ENCODE measurements at regions not wholly inside any gene's neighbourhood (a gene's known extent, or its start where the extent isn't known, plus 50 kb on each side); places are given as distances from the start of the nearest gene placed in this dataset.
"Not testable (repeated sequence)": the region's sequence is repeated elsewhere in the genome, so short reads cannot be mapped to it uniquely, and the experiment has no call there.

DNA sequence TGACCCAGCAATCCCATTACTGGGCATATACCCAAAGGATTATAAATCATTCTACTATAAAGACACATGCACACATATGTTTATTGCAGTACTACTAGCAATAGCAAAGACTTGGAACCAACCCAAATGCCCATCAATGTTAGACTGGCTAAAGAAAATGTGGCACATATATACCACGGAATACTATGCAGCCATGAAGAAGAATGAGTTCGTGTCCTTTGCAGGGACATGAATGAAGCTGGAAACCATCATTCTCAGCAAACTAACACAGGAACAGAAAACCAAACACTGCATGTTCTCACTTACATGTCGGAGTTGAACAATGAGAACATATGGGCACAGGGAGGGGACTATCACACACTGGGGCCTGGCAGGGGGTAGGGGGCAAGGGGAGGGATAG is 183.0 kb downstream of the HACE1 start:
- not testable (repeated sequence) for DNase-seq (ENCODE audit: low read depth)

DNA sequence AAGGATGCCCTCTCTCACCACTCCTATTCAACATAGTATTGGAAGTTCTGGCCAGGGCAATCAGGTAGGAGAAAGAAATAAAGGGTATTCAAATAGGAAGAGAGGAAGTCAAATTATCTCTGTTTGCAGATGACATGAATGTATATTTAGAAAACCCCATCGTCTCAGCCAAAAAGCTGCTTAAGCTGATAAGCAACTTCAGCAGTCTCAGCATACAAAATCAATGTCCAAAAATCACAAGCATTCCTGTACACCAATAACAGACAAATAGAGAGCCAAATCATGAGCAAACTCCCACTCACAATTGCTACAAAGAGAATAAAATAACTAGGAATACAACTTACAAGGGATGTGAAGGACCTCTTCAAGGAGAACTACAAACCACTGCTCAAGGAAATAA is 184.6 kb downstream of the HACE1 start:
- not testable (repeated sequence) for DNase-seq (ENCODE audit: low read depth)

GRCh38 chr6:104673078-104673477 is 186.6 kb downstream of the HACE1 start:
- not testable (repeated sequence) for DNase-seq (ENCODE audit: low read depth)

DNA sequence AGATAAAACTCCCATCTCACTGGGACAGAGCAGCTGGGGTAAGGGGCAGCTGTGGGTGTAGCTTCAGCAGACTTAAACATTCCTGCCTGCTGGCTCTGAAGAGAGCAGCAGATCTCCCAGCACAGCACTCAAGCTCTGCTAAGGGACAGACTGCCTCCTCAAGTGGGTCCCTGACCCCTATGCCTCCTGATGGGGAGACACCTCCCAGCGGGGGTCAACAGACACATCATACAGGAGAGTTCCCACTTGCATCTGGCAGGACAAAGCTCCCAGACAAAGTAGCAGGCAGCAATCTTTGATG is 188.2 kb downstream of the HACE1 start:
- not testable (repeated sequence) for DNase-seq (ENCODE audit: low read depth)

- DNase-seq (ENCODE audit: low read depth) = not testable (repeated sequence)
Observed at GRCh38 chr6:104670834-104671590, 188.7 kb downstream of the HACE1 start.

DNA sequence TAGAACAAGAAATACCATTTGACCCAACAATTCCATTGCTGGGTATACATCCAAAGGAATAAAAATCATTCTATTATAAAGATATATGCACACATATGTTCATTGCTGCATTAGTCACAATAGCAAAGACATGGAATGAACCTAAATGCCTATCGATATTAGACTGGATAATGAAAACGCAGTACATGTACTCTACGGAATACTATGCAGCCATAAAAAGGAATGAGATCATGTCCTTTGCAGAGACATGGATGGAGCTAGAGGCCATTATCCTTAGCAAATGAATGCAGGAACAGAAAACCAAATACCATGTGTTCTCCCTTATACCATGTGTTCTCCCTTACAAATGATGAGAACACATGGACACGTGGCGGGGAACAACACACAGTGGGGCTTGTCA is 190.2 kb downstream of the HACE1 start:
- DNase-seq (ENCODE audit: low read depth) = no peak

- DNase-seq (ENCODE audit: low read depth) = no peak
Observed at GRCh38 chr6:104656235-104656634, 203.5 kb downstream of the HACE1 start.

GRCh38 chr6:104653781-104654180 is 205.9 kb downstream of the HACE1 start:
- no peak for DNase-seq (ENCODE audit: low read depth)

GRCh38 chr6:104648347-104648746 is 211.4 kb downstream of the HACE1 start:
- DNase-seq (ENCODE audit: low read depth) = no peak

GRCh38 chr6:104644848-104645247 is 214.9 kb downstream of the HACE1 start:
- DNase-seq (ENCODE audit: low read depth) = no peak

- DNase-seq (ENCODE audit: low read depth) = no peak
Observed at GRCh38 chr6:104642871-104643270, 216.8 kb downstream of the HACE1 start.

- no peak for DNase-seq (ENCODE audit: low read depth)
Observed at GRCh38 chr6:104640761-104641160, 219.0 kb downstream of the HACE1 start.

DNA sequence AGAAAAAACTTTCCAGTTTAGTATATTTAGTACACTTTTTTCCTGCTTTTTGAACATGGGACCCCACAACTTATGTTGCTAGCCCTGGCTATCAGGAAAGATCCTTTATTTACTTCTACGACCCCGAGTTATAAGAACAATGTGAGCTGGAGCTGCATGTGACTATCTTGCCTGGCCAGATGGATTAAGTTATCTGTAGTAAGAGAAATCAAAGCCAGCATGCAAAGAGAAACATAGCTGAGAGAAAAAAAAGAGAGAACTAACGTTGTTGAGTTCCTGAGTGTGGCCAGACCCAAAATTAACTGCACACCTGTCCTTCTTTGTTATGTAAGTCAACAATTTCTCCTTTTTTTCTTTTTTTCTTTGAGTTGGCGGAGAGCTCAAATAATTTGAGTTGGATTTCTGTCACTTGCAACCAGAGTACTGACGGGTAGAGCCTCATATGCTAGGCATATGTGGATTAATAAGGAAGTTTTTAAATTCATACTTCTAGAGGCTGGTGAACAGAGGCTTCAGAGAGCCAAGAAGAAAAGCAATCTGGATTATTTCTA is 219.5 kb downstream of the HACE1 start:
- no peak for DNase-seq (ENCODE audit: low read depth)

DNA sequence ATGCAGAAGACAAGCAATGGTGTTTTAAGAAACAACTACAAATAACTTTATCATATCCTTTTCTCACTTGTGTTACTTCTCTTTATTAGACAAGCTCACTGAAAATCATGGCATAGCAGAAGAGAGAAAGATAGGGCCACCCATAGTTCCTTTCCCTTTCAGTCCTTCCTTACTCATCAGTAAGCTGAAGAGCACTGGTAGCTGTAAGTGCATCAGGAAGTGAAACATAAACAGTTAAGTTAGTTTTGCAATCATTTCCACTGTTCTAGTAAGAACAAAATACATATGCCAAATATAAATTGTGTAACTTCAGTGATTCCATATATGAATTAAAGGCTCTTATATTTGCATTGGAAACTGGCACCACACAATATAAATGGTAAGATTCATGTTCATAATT is 220.1 kb downstream of the HACE1 start:
- DNase-seq (ENCODE audit: low read depth) = no peak

DNA sequence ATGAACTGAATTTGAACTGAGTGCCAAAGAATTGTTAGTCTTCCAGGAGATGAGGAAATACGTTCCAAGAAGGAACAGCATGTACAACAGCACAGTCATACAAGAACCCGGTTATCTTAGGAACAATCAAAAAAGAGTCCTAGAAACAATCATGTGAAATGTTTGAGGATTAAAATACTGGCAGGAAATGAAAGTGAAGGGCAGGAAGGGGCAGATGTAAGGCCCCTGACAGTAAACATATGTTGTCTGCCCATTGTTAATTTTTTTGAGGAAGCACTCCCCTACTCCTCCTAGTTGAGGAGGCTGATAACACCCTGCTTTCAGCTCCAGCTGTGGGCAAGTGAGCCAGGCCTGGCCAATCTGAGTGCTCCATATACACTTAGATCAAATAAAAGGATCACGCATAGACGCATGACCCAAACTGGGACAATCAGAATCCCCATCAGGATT is 220.9 kb downstream of the HACE1 start:
- DNase-seq (ENCODE audit: low read depth) = no peak

DNA sequence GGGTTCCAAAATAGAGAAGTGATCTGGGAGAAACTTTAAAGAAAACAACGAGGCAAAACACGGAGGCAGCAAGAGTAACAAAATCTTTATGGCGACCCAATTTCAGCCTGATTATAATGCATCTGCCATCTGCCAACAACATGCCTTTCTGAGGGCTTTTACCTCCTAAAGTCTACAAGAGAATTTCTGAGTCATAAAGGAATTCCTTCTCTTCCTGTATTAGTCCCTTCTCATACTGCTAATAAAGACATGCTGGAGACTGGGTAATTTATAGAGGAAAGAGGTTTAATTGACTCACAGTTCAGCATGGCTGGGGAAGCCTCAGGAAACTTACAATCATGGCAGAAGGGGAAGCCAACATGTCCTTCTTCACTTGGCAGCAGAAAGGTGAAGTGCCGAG is 226.6 kb downstream of the HACE1 start:
- no peak for DNase-seq (ENCODE audit: low read depth)

- no peak for DNase-seq (ENCODE audit: low read depth)
Observed at GRCh38 chr6:104632588-104632987, 227.1 kb downstream of the HACE1 start.

DNA sequence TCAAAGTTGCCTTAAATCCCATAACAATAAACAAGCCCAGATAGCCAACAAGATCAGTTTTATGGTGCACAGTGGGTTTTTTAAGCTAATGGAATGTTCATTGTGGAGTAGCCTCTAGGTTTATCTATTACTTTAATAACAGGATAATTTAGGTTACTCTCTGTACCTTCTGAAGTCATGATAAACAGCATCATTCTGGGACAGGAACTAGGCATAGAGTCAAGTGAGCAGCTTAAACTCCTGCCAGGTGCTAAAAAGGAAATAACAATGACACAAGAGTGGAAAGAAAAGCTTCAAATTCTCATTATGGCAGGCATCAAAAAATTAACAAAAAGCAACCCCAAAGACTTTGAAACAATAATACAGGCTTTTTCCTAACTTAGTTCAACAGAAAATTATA is 228.8 kb downstream of the HACE1 start:
- DNase-seq (ENCODE audit: low read depth) = no peak

- no peak for DNase-seq (ENCODE audit: low read depth)
Observed at GRCh38 chr6:104630522-104630921, 229.2 kb downstream of the HACE1 start.

DNA sequence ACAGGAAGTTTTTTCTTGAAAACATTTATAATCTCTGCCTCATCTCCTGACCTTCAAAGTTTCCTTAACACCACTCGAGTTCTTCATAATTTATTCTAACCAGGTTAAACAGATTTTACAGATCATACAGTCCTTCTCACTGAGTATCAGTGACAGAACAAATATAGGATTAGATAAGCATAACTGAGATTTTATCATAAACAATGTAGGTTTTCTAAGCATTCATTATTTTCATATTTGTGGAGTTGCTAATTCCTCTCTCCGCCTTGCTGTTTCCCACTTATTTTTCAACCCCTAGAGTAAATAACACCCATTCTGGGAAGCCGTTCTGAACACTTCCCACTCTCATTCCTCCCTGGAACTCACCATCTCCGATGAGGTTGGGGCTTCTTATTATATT is 229.9 kb downstream of the HACE1 start:
- DNase-seq (ENCODE audit: low read depth) = no peak

GRCh38 chr6:104625536-104625935 is 234.2 kb downstream of the HACE1 start:
- no peak for DNase-seq (ENCODE audit: low read depth)

DNA sequence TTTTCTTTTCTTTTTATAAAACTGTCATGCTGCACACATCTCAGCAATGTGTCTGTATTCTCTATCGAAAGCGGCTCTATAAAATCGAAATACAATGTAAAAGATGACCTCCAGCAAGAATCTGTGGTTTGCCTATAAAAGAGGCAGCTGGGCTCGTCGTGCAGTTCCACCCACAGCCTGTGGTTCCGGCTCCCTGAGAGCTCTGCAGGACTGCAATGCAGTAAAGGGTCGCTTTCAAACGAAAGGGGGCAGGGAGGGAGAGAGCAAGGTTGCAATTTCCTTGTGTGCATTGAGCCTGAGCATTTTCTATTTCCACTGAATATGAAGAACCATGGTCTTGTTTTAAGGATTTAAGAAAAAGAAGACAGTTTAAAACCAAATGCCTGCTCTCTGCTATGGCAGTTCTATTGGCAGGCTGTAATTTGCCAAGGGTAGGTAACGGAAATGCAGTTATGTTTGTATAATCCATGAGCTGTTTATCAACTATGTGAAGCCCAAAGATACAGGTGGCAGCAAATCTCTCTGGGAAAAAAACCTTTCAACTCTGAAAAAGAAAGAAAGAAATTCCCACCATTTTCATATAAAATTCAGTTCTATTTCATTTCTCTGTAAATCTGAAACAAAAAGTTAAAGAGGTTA is 236.5 kb downstream of the HACE1 start:
- DNase-seq (ENCODE audit: low read depth) = no peak

DNA sequence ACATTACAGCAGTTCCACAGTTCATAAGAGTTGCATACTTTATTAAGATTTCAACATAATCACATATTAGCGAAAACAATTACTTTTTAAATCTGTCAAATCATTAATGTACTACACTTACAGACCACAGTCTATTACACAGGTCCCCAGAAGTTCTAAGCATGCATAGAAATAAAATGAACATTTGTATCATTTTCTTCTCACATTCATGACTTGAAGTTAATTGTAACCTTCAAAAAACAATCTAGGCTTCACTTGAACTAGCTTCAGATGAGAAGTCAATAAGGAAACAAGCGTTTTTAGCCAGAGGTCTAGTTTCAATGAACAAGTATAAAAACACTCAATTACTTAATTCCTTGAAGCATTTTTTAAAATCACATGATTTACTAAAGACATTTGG is 238.3 kb downstream of the HACE1 start:
- DNase-seq (ENCODE audit: low read depth) = no peak

DNA sequence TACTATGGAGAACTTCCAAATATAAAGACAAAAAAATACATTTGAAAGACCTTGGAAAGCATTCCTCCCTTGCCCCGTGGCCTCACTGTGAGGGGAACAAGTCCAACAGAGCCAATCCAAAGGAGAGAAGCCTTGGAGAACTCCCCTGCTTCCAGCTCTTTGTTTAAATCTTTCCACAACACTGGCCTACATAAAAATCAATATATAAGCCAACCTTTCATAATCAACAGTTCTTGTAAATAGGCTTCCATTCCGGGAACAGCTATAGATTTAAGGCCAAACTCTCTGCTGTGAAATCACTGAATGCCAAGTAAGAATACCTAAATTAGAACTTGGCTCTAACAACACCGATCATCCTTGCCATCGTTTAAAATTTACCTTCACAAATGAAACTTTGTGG is 242.1 kb downstream of the HACE1 start:
- no peak for DNase-seq (ENCODE audit: low read depth)

Measured in activated T-cell treated with anti-CD3 and anti-CD28 coated beads for 1 hour (primary cell).